SK-N-SH (cell line): ENCODE measurements at regions not wholly inside any gene's neighbourhood (a gene's known extent, or its start where the extent isn't known, plus 50 kb on each side); places are given as distances from the start of the nearest gene placed in this dataset.

Experiments
- CTCF ChIA-PET: fragments of 300-600, 350-600 bp; formaldehyde crosslinking; extraction: SDS; loops from one replicate; lab custom pipeline; 2021; lab: Yijun Ruan, JAX
- POLR2A ChIA-PET: fragments of 350-600 bp; sonication (Branson Sonifier 250); formaldehyde crosslinking; extraction: SDS; loops from one replicate; lab custom pipeline; 2020; ENCODE audit warnings: antibody characterized with exemption, inconsistent platforms; lab: Yijun Ruan, JAX
- DNase-seq: peaks from one replicate; pipeline ENCODE4 v3.0.0; 2012
- H2AFZ ChIP-seq: fragments of 200-600 bp; sonication (generic); 2 replicates; pipeline ENCODE4 v1.8.1; 2016; ENCODE audit warnings: antibody characterized with exemption, mild to moderate bottlenecking, low read depth
- H3F3A ChIP-seq: fragments of 200-600 bp; sonication (generic); replicated peaks from 2 replicates; pipeline ENCODE3; 2016; ENCODE audit warnings: antibody characterized with exemption, mild to moderate bottlenecking; ENCODE audit not compliant: insufficient read depth
- H3K27ac ChIP-seq, 2 experiments: fragments of 200-500 bp in 1 of 2; fragments of 200-600 bp in 1 of 2; sonication (Bioruptor generic) in 1 of 2; sonication (generic), shearing (Covaris generic) in 1 of 2; 2 replicates each; pipeline versions ENCODE4 v1.5.1 to v1.6.1; 2014 to 2016; ENCODE audit warnings: low read depth in 2 of 2, inconsistent platforms in 1 of 2, low read length in 1 of 2, mild to moderate bottlenecking in 1 of 2, mixed read lengths in 1 of 2
- H3K27me3 ChIP-seq: fragments of 200-600 bp; sonication (generic), shearing (Covaris generic); 2 replicates; pipeline ENCODE4 v1.6.1; 2016; ENCODE audit warnings: mixed run types; ENCODE audit not compliant: insufficient read depth
- H3K36me3 ChIP-seq, 2 experiments: fragments of 200-500 bp in 1 of 2; fragments of 200-600 bp in 1 of 2; sonication (Bioruptor generic) in 1 of 2; sonication (generic) in 1 of 2; replicated peaks in 1 of 2; 2 replicates each; pipeline versions ENCODE3 to v1.5.1; 2014 to 2016; ENCODE audit warnings: low read length in 1 of 2, mild to moderate bottlenecking in 1 of 2; ENCODE audit not compliant: insufficient read depth in 2 of 2, control insufficient read depth in 1 of 2
- H3K4me1 ChIP-seq, 2 experiments: fragments of 200-500 bp in 1 of 2; fragments of 200-600 bp in 1 of 2; sonication (Bioruptor generic) in 1 of 2; sonication (generic), shearing (Covaris generic) in 1 of 2; 2 replicates each; pipeline versions ENCODE4 v1.5.1 to v1.6.1; 2014 to 2016; ENCODE audit warnings: low read depth in 1 of 2, low read length in 1 of 2, mixed run types in 1 of 2; ENCODE audit not compliant: insufficient read depth in 2 of 2, control insufficient read depth in 1 of 2
- H3K4me2 ChIP-seq: fragments of 200-600 bp; sonication (generic), shearing (Covaris generic); 2 replicates; pipeline ENCODE4 v1.6.1; 2017; ENCODE audit warnings: mixed run types
- H3K4me3 ChIP-seq, 2 experiments: fragments of 200-500 bp in 1 of 2; fragments of 200-600 bp in 1 of 2; sonication (Bioruptor generic) in 1 of 2; sonication (generic), shearing (Covaris generic) in 1 of 2; 2 replicates each; pipeline versions ENCODE4 v1.5.1 to v1.8.1; 2014 to 2016; ENCODE audit warnings: low read depth in 2 of 2, inconsistent platforms in 1 of 2, low read length in 1 of 2, mild to moderate bottlenecking in 1 of 2, mixed read lengths in 1 of 2, moderate library complexity in 1 of 2
- H3K79me2 ChIP-seq: fragments of 200-600 bp; sonication (generic); 2 replicates; pipeline ENCODE4 v1.8.1; 2017; ENCODE audit warnings: mild to moderate bottlenecking; ENCODE audit not compliant: insufficient read depth
- H3K9ac ChIP-seq: fragments of 200-600 bp; sonication (generic); 2 replicates; pipeline ENCODE4 v1.6.1; 2017; ENCODE audit warnings: mixed run types
- H3K9me2 ChIP-seq: fragments of 200-600 bp; sonication (generic); 2 replicates; pipeline ENCODE4 v1.6.1; 2017; ENCODE audit warnings: mixed run types
- H3K9me3 ChIP-seq: fragments of 200-600 bp; sonication (generic); 2 replicates; pipeline ENCODE4 v1.6.1; 2017; ENCODE audit warnings: mixed run types, mild to moderate bottlenecking, moderate library complexity
- H4K20me1 ChIP-seq: fragments of 200-600 bp; sonication (generic); 2 replicates; pipeline ENCODE4 v1.6.1; 2017; ENCODE audit warnings: mild to moderate bottlenecking, mixed run types; ENCODE audit not compliant: insufficient read depth
- CTCF ChIP-seq: fragments of 200-600 bp; sonication (generic); IDR thresholded peaks from 2 replicates; pipeline ENCODE4 v1.6.1; 2017; ENCODE audit warnings: antibody characterized with exemption, mild to moderate bottlenecking, moderate library complexity
- ELF1 ChIP-seq: IDR thresholded peaks from 2 replicates; pipeline ENCODE4 v1.4.0; 2012
- EP300 ChIP-seq, 2 experiments: IDR thresholded peaks; 2 replicates each; pipeline versions ENCODE4 v1.4.0 to v1.6.1; 2012; ENCODE audit warnings: borderline replicate concordance in 1 of 2, low read depth in 1 of 2, low read length in 1 of 2
- FOXJ3 ChIP-seq: sonication (generic); formaldehyde crosslinking; IDR thresholded peaks from 2 replicates; pipeline ENCODE4 v1.5.1; 2020; ENCODE audit warnings: mild to moderate bottlenecking, missing genetic modification reagents
- FOXM1 ChIP-seq: IDR thresholded peaks from 2 replicates; pipeline ENCODE4 v1.4.0; 2012; ENCODE audit warnings: low read depth, mild to moderate bottlenecking
- GABPA ChIP-seq: IDR thresholded peaks from 2 replicates; pipeline ENCODE4 v1.4.0; 2012; ENCODE audit warnings: low read depth, mild to moderate bottlenecking
- GATA2 ChIP-seq: sonication (generic); formaldehyde crosslinking; IDR thresholded peaks from 2 replicates; pipeline ENCODE4 v1.5.0; 2020; ENCODE audit warnings: mild to moderate bottlenecking, missing genetic modification reagents
- JUND ChIP-seq: IDR thresholded peaks from 2 replicates; pipeline ENCODE4 v1.4.0; 2012
- MXI1 ChIP-seq: IDR thresholded peaks from 2 replicates; pipeline ENCODE4 v1.6.1; 2012; ENCODE audit warnings: mild to moderate bottlenecking, low read depth, low read length, improper control_type of control experiment
- NRF1 ChIP-seq: IDR thresholded peaks from 2 replicates; pipeline ENCODE4 v1.6.1; 2012; ENCODE audit warnings: low read depth, mild to moderate bottlenecking, low read length
- PBX3 ChIP-seq: IDR thresholded peaks from 2 replicates; pipeline ENCODE4; 2012
- RAD21 ChIP-seq: IDR thresholded peaks from 2 replicates; pipeline ENCODE4 v1.6.1; 2012; ENCODE audit warnings: mild to moderate bottlenecking, low read length
- REST ChIP-seq: IDR thresholded peaks from 2 replicates; pipeline ENCODE4 v1.6.1; 2012; ENCODE audit warnings: mild to moderate bottlenecking, low read depth, low read length, moderate library complexity
- RFX5 ChIP-seq: IDR thresholded peaks from 2 replicates; pipeline ENCODE4 v1.6.1; 2012; ENCODE audit warnings: mild to moderate bottlenecking, improper control_type of control experiment, low read length
- RXRA ChIP-seq: IDR thresholded peaks from 2 replicates; pipeline ENCODE4 v1.4.0; 2012; ENCODE audit warnings: low read depth, mild to moderate bottlenecking, borderline replicate concordance
- SMC3 ChIP-seq: IDR thresholded peaks from 2 replicates; pipeline ENCODE4 v1.6.1; 2012; ENCODE audit warnings: low read depth, low read length, improper control_type of control experiment
- TCF12 ChIP-seq: IDR thresholded peaks from 2 replicates; pipeline ENCODE4 v1.4.0; 2012
- TEAD4 ChIP-seq: IDR thresholded peaks from 2 replicates; pipeline ENCODE4 v1.4.0; 2012; ENCODE audit warnings: mild to moderate bottlenecking, borderline replicate concordance; ENCODE audit not compliant: insufficient read depth
- USF1 ChIP-seq: IDR thresholded peaks from 2 replicates; pipeline ENCODE4 v1.4.0; 2012; ENCODE audit warnings: low read depth, borderline replicate concordance
- USF2 ChIP-seq: fragments of 150-350 bp; IDR thresholded peaks from 2 replicates; pipeline ENCODE4 v1.6.1; 2017; ENCODE audit warnings: antibody characterized with exemption, low read length, low read depth, borderline replicate concordance
- YY1 ChIP-seq: IDR thresholded peaks from 2 replicates; pipeline ENCODE4 v1.4.0; 2012; ENCODE audit warnings: low read depth, mild to moderate bottlenecking
- ZBTB33 ChIP-seq: IDR thresholded peaks from 2 replicates; pipeline ENCODE4 v1.4.0; 2012; ENCODE audit warnings: low read depth, borderline replicate concordance
- WGBS: methylation state at CpG from one replicate; pipeline ENCODE4 v1.1.6; 2017; ENCODE audit warnings: low lambda C conversion rate; 5-methylcytosine and 5-hydroxymethylcytosine counted together

GRCh38 chr5:98341038-98342032, 432.1 kb upstream of the RGMB start:
- DNase-seq, result no peak
- H3K4me1 ChIP-seq, result no peaks in the 10 kb centered on the region; a peak in 1 of 4 replicates
- H3K4me3 ChIP-seq, result no peak overlapping the region
- no peak overlapping the region for H3K9ac ChIP-seq
- no peaks in the 10 kb centered on the region for H3K36me3 ChIP-seq
- H3K27ac ChIP-seq, result peak overlapping the region; percentile 43 to 73; a peak in 3 of 4 replicates
- POLR2A ChIA-PET, result no interaction called here
- 0 out of 2 replicates have a peak overlapping the region, but pooled peaks have one; percentile 5 for H3K4me2 ChIP-seq
- no peaks in the 10 kb centered on the region for H3K9me3 ChIP-seq
- no peaks in the 10 kb centered on the region for H3K27me3 ChIP-seq
- no peaks in the 10 kb centered on the region for H3F3A ChIP-seq
- no peak overlapping the region for H2AFZ ChIP-seq
- CTCF ChIA-PET, result no interaction called here
- no peaks in the 10 kb centered on the region for H3K9me2 ChIP-seq
- 37% methylated on average over 4 of the region's 4 CpGs for WGBS
- no peaks in the 10 kb centered on the region for H4K20me1 ChIP-seq
- no peaks in the 10 kb centered on the region for H3K79me2 ChIP-seq
- TF ChIP-seq EP300 (IDR thresholded peaks at IDR 0.05; ENCODE audit: borderline replicate concordance in 1 of 2, low read depth in 1 of 2, low read length in 1 of 2) (peak in 1 of 2 experiments; percentile 93; a peak in 2 of 4 replicates), USF2 (no peak), FOXJ3 (CRISPR knock-in tag) (no peak), PBX3 (peak; percentile 78), CTCF (no peak), RXRA (no peak; the same call in 1 of the 2 replicates), TEAD4 (peak; percentile 67; the same call in 1 of the 2 replicates), FOXM1 (peak; percentile 70; the same call in 1 of the 2 replicates), GATA2 (no peak), JUND (peak; percentile 73), MXI1 (no peak), SMC3 (no peak), ZBTB33 (peak; percentile 60; the same call in 1 of the 2 replicates), REST (no peak), USF1 (no peak), NRF1 (no peak), TCF12 (peak; percentile 99), RFX5 (no peak), RAD21 (no peak), GABPA (no peak), ELF1 (no peak), YY1 (no peak)
